HG02970 (cell line): ENCODE measurements at regions not wholly inside any gene's neighbourhood (a gene's known extent, or its start where the extent isn't known, plus 50 kb on each side); places are given as distances from the start of the nearest gene placed in this dataset.
"Not testable (repeated sequence)": the region's sequence is repeated elsewhere in the genome, so short reads cannot be mapped to it uniquely, and the experiment has no call there.

ENCODE experiments used
- ATAC-seq: cut with Tn5 transposase; IDR thresholded peaks from one replicate; pipeline ENCODE4 v1.9.1; 2021; ENCODE audit warnings: mild to moderate bottlenecking, moderate library complexity, moderate number of reproducible peaks; ENCODE audit not compliant: unreplicated experiment, low FRiP score

DNA sequence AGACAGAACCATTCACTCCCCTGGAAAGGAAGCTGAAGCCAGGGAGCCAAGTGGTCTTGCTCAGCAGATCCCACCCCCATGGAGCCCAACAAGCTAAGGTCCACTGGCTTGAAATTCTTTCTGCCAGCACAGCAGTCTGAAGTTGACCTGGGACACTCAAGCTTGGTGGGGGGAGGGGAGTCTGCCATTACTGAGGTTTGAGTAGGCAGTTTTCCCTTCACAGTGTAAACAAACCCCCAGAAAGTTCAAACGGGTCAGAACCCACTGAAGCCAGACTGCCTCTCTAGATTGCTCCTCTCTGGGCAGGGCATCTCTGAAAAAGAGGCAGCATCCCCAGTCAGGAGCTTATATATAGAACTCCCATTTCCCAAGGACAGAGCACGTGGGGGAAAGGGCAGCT lies 72.8 kb upstream of the NECTIN3 start:
- not testable (repeated sequence) for ATAC-seq

DNA sequence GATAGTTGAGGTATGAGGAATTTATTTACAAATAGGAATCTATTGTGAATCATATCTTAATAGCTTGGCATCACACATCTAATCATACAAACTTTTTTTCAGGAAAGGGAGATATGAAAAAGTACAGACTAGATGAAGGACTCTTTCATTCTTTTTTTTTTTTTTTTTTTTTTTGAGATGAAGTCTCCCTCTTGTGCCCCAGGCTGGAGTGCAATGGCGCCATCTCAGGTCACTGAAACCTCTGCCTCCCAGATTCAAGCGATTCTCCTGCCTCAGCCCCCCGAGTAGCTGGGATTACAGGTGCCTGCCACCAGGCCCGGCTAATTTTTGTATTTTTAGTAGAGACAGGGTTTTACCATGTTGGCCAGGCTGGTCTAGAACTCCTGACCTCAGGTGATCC lies 65.1 kb upstream of the NECTIN3 start:
- ATAC-seq: not testable (repeated sequence)

GRCh38 chr3:111012388-111013248 lies 59.0 kb upstream of the NECTIN3 start:
- no peak for ATAC-seq
